ENCODE measurements at regions not wholly inside any gene's neighbourhood (a gene's known extent, or its start where the extent isn't known, plus 50 kb on each side); places are given as distances from the start of the nearest gene placed in this dataset.

DNA sequence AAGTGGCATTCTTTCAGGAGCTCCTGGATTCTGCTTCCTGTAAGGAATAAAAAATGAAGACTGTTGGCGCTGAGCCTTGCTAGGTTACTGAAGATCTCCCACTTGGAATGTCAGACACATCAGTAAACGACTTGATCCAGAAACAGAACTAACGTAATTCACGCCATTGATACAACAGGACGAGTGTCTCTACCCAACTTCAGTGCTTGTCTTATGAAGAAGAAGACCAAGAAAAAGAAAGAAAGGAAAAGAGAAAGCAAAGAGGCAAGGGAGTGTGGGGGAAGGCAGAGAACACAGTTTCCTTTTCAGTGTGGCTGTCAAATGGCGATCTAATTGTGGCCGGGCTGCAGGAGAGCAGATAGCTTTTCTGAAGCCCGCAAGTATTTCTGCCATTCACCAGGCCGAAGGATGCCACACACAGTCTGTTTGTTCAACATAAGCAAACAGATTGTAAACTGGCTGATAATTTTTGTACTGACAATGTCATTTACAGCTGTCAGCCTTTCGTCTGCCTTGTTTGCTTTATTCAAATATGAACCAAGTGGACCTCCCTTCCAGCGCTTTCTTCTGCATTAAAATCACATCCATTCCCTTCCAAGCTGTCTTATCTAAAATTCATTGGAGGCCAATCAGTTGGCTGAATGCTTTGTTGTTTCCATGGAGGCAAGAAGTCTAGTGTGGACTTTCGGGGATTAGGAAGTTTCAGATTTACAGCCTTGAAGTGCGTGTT is 180.6 kb downstream of the FOXA2 start:
- DNase-seq: no peak

- DNase-seq: no peak
These were observed 181.2 kb downstream of the FOXA2 start for GRCh38 chr20:22403022-22403631.

DNA sequence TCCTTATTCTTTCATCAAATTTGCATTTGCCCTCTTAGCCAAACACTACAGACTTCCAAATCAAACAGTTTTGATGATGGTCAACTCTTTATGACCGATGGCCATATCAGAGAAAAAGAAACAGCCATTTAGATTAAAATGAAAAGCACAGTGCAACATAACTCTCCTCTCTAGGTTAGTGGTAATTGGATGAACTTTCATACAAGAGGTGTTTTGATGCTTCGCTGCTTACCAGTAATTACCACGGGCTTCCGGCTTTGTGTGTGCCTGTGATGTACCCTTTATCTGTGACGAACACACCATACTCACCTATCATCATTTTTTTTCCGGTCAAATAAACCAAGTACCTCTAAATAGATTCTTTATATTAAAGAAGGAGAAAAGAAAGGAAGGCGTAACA is 181.8 kb downstream of the FOXA2 start:
- no peak for DNase-seq

- no peak for DNase-seq
These were observed 183.9 kb downstream of the FOXA2 start for GRCh38 chr20:22400440-22400839.

DNA sequence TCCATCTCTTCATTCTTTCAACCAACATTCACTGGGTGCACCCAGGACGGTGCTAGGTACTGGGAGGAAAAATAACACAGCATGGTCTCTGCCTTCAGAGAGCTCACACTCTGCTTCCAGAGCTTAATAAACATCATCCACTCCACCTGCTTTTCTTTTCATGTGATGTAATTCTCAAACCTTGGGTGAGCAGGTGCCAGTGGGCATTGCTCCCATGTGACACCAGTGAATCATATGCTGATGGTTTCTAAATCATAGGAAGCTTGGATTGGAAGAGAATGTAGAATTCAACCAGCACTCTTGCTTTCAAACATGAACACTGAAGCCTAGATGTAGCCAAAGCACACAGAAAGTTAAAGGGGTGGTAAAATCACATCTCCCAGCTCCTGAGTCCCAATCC is 189.8 kb downstream of the FOXA2 start:
- DNase-seq: no peak

DNA sequence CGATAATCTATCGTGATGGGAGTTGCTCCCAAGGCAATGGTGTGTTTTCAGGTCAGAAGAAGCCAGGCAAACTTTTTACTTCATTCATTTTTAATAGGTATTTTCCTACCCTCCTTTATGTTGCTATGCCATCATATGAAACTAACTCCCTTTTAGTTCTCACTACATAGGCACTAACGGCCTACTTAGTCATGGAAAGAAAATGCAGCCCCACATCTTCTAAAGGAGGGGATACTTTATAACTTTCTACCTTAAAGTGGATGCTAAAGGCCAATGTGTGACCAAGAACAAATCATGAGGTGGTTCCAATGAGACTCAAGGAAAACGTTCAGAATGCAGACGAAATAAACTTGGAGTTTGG is 193.8 kb downstream of the FOXA2 start:
- no peak for DNase-seq

- no peak for DNase-seq
These were observed 194.4 kb downstream of the FOXA2 start for GRCh38 chr20:22389836-22390542.

GRCh38 chr20:22387452-22387851 is 196.9 kb downstream of the FOXA2 start:
- no peak for DNase-seq

DNA sequence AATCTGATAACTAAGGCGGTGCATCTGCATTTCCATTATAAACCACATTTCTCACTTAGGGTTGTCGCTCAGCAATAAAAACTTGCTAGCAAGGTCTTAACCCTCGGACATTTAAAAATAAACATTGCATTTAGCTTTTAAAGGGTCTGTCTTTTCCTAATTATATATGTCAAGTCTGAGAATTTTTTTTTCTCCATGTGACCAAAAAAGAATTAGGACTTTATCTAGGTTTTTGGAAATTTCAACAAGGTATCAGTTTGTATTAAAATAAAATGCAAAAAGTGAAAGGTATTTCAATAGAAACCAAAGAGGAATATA is 198.1 kb downstream of the FOXA2 start:
- no peak for DNase-seq

DNA sequence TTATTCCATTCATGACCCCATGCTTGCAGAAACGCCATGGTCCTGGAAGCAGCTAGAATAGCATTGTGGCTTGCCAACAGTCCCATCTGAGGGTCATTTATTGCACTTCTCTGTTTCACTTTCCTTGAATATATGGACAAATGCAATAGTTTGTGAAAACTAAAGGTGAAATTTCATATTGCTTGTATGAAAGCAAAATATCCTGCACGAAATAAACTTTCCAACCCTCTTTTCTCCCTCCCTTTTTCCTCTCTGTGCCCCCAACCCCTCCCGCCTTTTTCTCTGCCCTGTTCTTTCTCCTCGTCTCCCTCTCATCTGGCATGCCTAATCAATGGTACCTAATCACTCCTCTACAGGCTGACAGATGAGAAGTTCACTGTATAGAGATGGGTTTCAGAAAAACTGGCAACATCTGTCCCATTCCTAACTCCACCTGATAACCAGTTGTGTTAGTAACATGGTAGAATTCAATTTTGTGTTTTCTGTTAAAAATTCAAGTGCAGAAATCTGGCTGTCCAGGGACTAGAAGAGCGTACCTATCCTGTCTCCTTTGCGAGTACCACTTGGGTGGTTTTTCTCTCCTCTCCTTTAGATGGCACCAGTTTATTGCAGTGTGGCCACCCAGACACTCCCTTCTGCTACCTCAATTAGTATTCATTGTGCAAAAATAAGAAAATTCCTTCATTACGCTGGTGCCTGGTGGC is 198.6 kb downstream of the FOXA2 start:
- no peak for DNase-seq

GRCh38 chr20:22384978-22385377 is 199.4 kb downstream of the FOXA2 start:
- no peak for DNase-seq

- DNase-seq: no peak
These were observed 201.2 kb downstream of the FOXA2 start for GRCh38 chr20:22383156-22383555.

- DNase-seq: no peak
These were observed 201.6 kb downstream of the FOXA2 start for GRCh38 chr20:22382742-22383141.

DNA sequence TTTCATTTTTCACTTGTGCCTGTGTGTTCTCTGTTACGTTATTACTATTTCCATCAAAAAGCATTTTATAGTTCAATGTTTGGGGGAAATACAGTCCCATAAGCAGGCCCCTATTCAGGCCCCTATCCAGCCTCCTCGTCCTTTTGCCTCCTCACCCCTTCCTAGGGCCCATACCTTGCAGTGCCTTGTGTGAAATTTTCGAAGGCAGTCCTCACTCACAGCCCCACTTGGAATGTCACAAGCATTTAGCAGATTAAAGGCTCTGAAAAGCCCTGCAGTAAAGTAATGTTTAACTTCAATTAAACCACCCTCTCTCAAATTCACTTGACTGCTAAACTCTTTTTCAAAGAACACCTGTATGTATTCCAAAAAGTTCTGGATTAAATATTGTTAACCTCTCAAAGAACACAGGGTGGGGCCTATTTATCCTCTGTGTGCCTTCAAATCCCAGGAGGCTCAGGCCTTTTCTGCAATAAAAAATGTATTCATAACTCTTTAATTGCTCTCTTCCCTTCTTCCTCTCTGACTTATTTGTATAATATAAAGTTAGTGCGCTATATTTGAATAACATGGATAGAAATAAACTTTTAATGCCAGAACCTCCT is 202.5 kb downstream of the FOXA2 start:
- DNase-seq: no peak

DNA sequence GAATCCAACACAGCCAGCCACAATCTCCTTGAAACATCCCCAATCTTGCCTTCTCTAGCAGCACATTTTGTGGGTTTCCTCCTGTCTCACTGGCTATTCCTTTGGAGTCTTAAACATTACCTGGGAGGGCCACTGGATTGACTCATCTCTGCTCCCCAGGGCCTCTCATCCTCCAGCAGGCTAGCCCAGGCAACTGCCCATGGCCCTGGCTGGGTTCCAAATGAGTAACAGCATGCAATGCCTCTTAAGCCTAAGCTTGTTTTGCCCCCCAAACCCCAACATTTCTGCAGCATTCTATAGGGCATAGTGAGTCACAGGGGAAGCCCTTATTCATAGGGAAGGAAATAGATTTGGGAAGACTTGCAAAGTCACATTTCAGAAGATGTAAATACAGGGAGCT is 204.9 kb downstream of the FOXA2 start:
- no peak for DNase-seq

GRCh38 chr20:22374678-22375590 is 209.4 kb downstream of the FOXA2 start:
- no peak for DNase-seq

GRCh38 chr20:22374066-22374465 is 210.3 kb downstream of the FOXA2 start:
- DNase-seq: no peak

GRCh38 chr20:22373164-22373895 is 211.0 kb downstream of the FOXA2 start:
- DNase-seq: no peak

DNA sequence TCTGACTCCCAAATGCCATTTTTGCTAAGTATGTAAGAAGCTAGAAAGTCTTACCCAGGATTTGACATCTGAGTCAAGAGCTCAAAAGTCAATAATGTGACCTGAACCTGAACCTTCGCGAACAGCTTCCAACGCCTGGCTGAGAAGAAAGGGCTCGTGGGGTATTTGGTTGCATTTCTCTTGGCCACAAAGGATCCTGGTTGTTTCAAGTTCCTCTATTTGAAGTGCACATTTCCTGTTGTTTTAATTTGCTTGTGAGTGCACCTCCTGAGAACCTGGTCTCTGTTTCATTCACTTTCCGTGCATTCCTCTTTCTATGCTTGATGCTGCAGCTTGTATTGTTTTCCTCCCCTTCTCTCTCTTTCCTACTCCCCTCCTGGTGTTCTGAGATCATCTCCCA is 212.5 kb downstream of the FOXA2 start:
- DNase-seq: no peak

GRCh38 chr20:22370137-22370536 is 214.2 kb downstream of the FOXA2 start:
- DNase-seq: no peak

- no peak for DNase-seq
These were observed 215.3 kb downstream of the FOXA2 start for GRCh38 chr20:22369100-22369499.

DNA sequence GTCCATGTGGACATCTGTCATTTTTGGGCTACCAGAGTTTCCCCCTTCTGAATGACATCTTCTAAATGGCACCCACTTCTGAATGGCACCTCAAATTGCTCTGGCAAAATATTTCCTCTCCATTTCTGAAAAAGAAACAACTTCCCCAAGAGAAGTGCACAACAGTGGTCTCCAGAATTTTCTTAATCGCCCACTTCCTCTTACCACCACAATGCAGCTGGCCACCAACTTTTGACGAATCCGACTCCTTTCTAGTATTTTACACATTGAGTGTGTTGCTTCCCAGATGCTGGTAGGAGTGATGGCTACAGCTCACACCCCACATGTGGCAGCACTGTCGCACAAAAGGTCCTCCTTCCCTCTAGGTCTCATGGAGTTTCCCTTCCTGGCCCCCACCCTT is 216.1 kb downstream of the FOXA2 start:
- no peak for DNase-seq

Measured in activated naive CD4-positive, alpha-beta T cell treated with Interleukin-2 at 50 U/mL for 16 hours (primary cell).